Stomach (tissue), 4 donors: ENCODE measurements at regions not wholly inside any gene's neighbourhood (a gene's known extent, or its start where the extent isn't known, plus 50 kb on each side); places are given as distances from the start of the nearest gene placed in this dataset.

ENCODE experiments used
- EP300 ChIP-seq: sonication (generic); formaldehyde crosslinking; IDR thresholded peaks from one replicate; pipeline ENCODE4 v1.6.1; 2017; ENCODE audit warnings: antibody characterized with exemption
- POLR2A ChIP-seq, 4 donors: fragments of 450-650 bp; IDR thresholded peaks; one replicate each; pipeline ENCODE4 v1.6.1; 2016; ENCODE audit warnings: antibody characterized with exemption in 4 of 4, control low read depth in 2 of 4, mild to moderate bottlenecking in 1 of 4, moderate library complexity in 1 of 4
- TF ChIP-seq, protein P1 (sequence below), 7 experiments: fragments of 450-650 bp in 4 of 7; fragments of 200-600 bp in 3 of 7; sonication (generic) in 3 of 7; IDR thresholded peaks; one replicate each; pipeline ENCODE4 v1.5.1; 2016 to 2019; ENCODE audit warnings: antibody characterized with exemption in 7 of 7, control low read depth in 2 of 7, mild to moderate bottlenecking in 1 of 7

DNA sequence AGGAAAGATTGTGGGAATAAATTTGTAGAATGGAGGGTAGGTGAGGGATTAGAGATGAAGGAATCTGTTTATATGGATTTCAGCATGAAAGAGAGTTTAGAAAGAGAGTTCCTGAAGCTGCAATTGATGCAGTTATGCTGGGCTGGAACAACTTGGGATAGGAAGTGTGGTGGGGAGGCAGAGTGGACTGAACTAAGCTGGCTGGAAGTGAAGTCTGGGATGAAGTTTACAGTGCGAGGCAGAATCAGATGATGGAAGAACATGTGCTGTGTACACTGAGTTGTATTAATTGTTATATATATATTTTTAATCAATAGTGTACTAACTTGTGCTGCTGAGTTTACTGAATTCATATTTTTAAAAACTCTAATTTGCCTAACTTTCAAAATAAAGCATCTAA is 461.9 kb downstream of the SPRY1 start:
- TF ChIP-seq, protein P1, sequence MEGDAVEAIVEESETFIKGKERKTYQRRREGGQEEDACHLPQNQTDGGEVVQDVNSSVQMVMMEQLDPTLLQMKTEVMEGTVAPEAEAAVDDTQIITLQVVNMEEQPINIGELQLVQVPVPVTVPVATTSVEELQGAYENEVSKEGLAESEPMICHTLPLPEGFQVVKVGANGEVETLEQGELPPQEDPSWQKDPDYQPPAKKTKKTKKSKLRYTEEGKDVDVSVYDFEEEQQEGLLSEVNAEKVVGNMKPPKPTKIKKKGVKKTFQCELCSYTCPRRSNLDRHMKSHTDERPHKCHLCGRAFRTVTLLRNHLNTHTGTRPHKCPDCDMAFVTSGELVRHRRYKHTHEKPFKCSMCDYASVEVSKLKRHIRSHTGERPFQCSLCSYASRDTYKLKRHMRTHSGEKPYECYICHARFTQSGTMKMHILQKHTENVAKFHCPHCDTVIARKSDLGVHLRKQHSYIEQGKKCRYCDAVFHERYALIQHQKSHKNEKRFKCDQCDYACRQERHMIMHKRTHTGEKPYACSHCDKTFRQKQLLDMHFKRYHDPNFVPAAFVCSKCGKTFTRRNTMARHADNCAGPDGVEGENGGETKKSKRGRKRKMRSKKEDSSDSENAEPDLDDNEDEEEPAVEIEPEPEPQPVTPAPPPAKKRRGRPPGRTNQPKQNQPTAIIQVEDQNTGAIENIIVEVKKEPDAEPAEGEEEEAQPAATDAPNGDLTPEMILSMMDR (IDR thresholded peaks at IDR 0.05) = no peak
- TF ChIP-seq EP300 (no peak), POLR2A (IDR thresholded peaks at IDR 0.05) (no peak)
